ENCODE measurements at regions not wholly inside any gene's neighbourhood (a gene's known extent, or its start where the extent isn't known, plus 50 kb on each side); places are given as distances from the start of the nearest gene placed in this dataset.

- no peak for DNase-seq (ENCODE audit: low spot score)
Measured at GRCh38 chr14:104386151-104386841, 193.3 kb upstream of the C14orf180 start.

- DNase-seq (ENCODE audit: low spot score) = no peak
Measured at GRCh38 chr14:104387022-104388010, 192.2 kb upstream of the C14orf180 start.

- no peak for DNase-seq (ENCODE audit: low spot score)
Measured at GRCh38 chr14:104388011-104388521, 191.5 kb upstream of the C14orf180 start.

- no peak for DNase-seq (ENCODE audit: low spot score)
Measured at GRCh38 chr14:104388541-104389325, 190.8 kb upstream of the C14orf180 start.

GRCh38 chr14:104389326-104390220 lies 190.0 kb upstream of the C14orf180 start:
- no peak for DNase-seq (ENCODE audit: low spot score)

GRCh38 chr14:104390221-104390931 lies 189.2 kb upstream of the C14orf180 start:
- no peak for DNase-seq (ENCODE audit: low spot score)

- DNase-seq (ENCODE audit: low spot score) = no peak
Measured at GRCh38 chr14:104390941-104391901, 188.3 kb upstream of the C14orf180 start.

- no peak for DNase-seq (ENCODE audit: low spot score)
Measured at GRCh38 chr14:104392001-104392395, 187.6 kb upstream of the C14orf180 start.

GRCh38 chr14:104392396-104393198 lies 187.0 kb upstream of the C14orf180 start:
- DNase-seq (ENCODE audit: low spot score) = no peak

GRCh38 chr14:104393199-104393897 lies 186.2 kb upstream of the C14orf180 start:
- no peak for DNase-seq (ENCODE audit: low spot score)

- no peak for DNase-seq (ENCODE audit: low spot score)
Measured at GRCh38 chr14:104393898-104394381, 185.6 kb upstream of the C14orf180 start.

GRCh38 chr14:104394409-104394851 lies 185.1 kb upstream of the C14orf180 start:
- DNase-seq (ENCODE audit: low spot score) = no peak

GRCh38 chr14:104395276-104395675 lies 184.3 kb upstream of the C14orf180 start:
- no peak for DNase-seq (ENCODE audit: low spot score)

- no peak for DNase-seq (ENCODE audit: low spot score)
Measured at GRCh38 chr14:104395941-104396681, 183.5 kb upstream of the C14orf180 start.

- no peak for DNase-seq (ENCODE audit: low spot score)
Measured at GRCh38 chr14:104396682-104397470, 182.7 kb upstream of the C14orf180 start.

- no peak for DNase-seq (ENCODE audit: low spot score)
Measured at GRCh38 chr14:104397956-104398355, 181.6 kb upstream of the C14orf180 start.
